ENCODE measurements at regions not wholly inside any gene's neighbourhood (a gene's known extent, or its start where the extent isn't known, plus 50 kb on each side); places are given as distances from the start of the nearest gene placed in this dataset.

GRCh38 chr12:47410862-47411261, 295.0 kb downstream of the RPAP3 start:
- no peaks in the 10 kb centered on the region for H3K9me3 ChIP-seq (replicated peaks; ENCODE audit: control insufficient read depth, insufficient read depth, low read length)
- no peak overlapping the region for H3K27ac ChIP-seq (ENCODE audit: control insufficient read depth, insufficient read depth)
- no peak overlapping the region for H3K9ac ChIP-seq (ENCODE audit: control insufficient read depth, insufficient read depth, low read length)
- DNase-seq (ENCODE audit: low read depth, low spot score) (no peak), FAIRE-seq (no peak), ATAC-seq (no peak)
- no peaks in the 10 kb centered on the region for H3K79me2 ChIP-seq (ENCODE audit: control insufficient read depth, insufficient read depth, low read length)
- BruUV-seq (replicated peaks): no TSS peak
- POLR2A ChIA-PET: no interaction called here
- H3K27me3 ChIP-seq (replicated peaks in 1 of 2; ENCODE audit: control insufficient read depth in 2 of 2, insufficient read depth in 2 of 2, low read length in 1 of 2): no peaks in the 10 kb centered on the region; a peak in 1 of 4 replicates
- H3K4me1 ChIP-seq (ENCODE audit: control insufficient read depth, insufficient read depth, low read length): no peaks in the 10 kb centered on the region
- H4K20me1 ChIP-seq (ENCODE audit: control insufficient read depth, insufficient read depth): no peaks in the 10 kb centered on the region
- CTCF ChIA-PET: interaction anchor here (1.2 to 1.4 kb wide), 3 partner anchors 13 to 391 kb away, joined by 3 to 4 read pairs (median 3); no protein-coding TSS in a partner anchor
- SMC1A ChIA-PET (ENCODE audit: uncharacterized antibody, unreplicated experiment): interaction anchor here (1.2 to 1.3 kb wide), 3 partner anchors 11 to 376 kb away, joined by 3 read pairs; no protein-coding TSS in a partner anchor
- H3K4me3 ChIP-seq: no peak overlapping the region
- H3K36me3 ChIP-seq (ENCODE audit: control insufficient read depth in 2 of 2, insufficient read depth in 2 of 2, low read length in 1 of 2): no peaks in the 10 kb centered on the region
- H2AFZ ChIP-seq (ENCODE audit: control insufficient read depth, low read depth, low read length): no peak overlapping the region
- RAD21 ChIA-PET (ENCODE audit: unreplicated experiment): no interaction called here
- in situ Hi-C loops (cut with MboI) (no loop called here), intact Hi-C loops (cut with micrococcal nuclease; ENCODE audit: unreplicated experiment) (no loop called here)
- H3K4me2 ChIP-seq (ENCODE audit: control insufficient read depth, insufficient read depth): no peak overlapping the region
- 29% methylated on average over 3 of the region's 3 CpGs for WGBS (ENCODE audit: insufficient coverage, insufficient replicate concordance, low lambda C conversion rate, missing lambda C conversion rate)
- TF ChIP-seq RCOR1 (conservative IDR thresholded peaks at IDR 0.05; ENCODE audit: low read depth, low read length) (no peak), SREBF2 (IDR thresholded peaks at IDR 0.05; ENCODE audit: low read length) (no peak), SPI1 (IDR thresholded peaks at IDR 0.05; ENCODE audit: borderline replicate concordance, insufficient read depth, low read depth, low read length) (no peak), SKIL (IDR thresholded peaks at IDR 0.05; ENCODE audit: low read depth, poor library complexity, severe bottlenecking) (no peak), IRF5 (IDR thresholded peaks at IDR 0.05; ENCODE audit: borderline replicate concordance) (no peak), BMI1 (IDR thresholded peaks at IDR 0.05; ENCODE audit: borderline replicate concordance) (no peak), NR2F1 (conservative IDR thresholded peaks at IDR 0.05) (no peak), SUPT20H (IDR thresholded peaks at IDR 0.05; ENCODE audit: borderline replicate concordance, control insufficient read depth, low read depth, low read length) (no peak), CBX3 (IDR thresholded peaks at IDR 0.05; ENCODE audit: borderline replicate concordance, low read depth) (no peak), ZZZ3 (IDR thresholded peaks at IDR 0.05; ENCODE audit: control insufficient read depth, insufficient read length, low read depth) (no peak), KDM1A (IDR thresholded peaks at IDR 0.05; ENCODE audit: borderline replicate concordance) (no peak), TCF7 (IDR thresholded peaks at IDR 0.05; ENCODE audit: borderline replicate concordance) (no peak), ETV6 (conservative IDR thresholded peaks at IDR 0.05 in 1 of 2, IDR thresholded peaks at IDR 0.05 in 1 of 2; ENCODE audit: borderline replicate concordance in 1 of 2, low read depth in 1 of 2) (no peak), HCFC1 (IDR thresholded peaks at IDR 0.05; ENCODE audit: low read length) (no peak)
- TF ChIP-seq, protein P1, sequence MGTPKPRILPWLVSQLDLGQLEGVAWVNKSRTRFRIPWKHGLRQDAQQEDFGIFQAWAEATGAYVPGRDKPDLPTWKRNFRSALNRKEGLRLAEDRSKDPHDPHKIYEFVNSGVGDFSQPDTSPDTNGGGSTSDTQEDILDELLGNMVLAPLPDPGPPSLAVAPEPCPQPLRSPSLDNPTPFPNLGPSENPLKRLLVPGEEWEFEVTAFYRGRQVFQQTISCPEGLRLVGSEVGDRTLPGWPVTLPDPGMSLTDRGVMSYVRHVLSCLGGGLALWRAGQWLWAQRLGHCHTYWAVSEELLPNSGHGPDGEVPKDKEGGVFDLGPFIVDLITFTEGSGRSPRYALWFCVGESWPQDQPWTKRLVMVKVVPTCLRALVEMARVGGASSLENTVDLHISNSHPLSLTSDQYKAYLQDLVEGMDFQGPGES (IDR thresholded peaks at IDR 0.05): no peak
- TF ChIP-seq, protein P2, sequence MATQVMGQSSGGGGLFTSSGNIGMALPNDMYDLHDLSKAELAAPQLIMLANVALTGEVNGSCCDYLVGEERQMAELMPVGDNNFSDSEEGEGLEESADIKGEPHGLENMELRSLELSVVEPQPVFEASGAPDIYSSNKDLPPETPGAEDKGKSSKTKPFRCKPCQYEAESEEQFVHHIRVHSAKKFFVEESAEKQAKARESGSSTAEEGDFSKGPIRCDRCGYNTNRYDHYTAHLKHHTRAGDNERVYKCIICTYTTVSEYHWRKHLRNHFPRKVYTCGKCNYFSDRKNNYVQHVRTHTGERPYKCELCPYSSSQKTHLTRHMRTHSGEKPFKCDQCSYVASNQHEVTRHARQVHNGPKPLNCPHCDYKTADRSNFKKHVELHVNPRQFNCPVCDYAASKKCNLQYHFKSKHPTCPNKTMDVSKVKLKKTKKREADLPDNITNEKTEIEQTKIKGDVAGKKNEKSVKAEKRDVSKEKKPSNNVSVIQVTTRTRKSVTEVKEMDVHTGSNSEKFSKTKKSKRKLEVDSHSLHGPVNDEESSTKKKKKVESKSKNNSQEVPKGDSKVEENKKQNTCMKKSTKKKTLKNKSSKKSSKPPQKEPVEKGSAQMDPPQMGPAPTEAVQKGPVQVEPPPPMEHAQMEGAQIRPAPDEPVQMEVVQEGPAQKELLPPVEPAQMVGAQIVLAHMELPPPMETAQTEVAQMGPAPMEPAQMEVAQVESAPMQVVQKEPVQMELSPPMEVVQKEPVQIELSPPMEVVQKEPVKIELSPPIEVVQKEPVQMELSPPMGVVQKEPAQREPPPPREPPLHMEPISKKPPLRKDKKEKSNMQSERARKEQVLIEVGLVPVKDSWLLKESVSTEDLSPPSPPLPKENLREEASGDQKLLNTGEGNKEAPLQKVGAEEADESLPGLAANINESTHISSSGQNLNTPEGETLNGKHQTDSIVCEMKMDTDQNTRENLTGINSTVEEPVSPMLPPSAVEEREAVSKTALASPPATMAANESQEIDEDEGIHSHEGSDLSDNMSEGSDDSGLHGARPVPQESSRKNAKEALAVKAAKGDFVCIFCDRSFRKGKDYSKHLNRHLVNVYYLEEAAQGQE (IDR thresholded peaks at IDR 0.05; ENCODE audit: low read depth, low read length): no peak

All from GM12878 (cell line).